Heart left ventricle (tissue), 13 donors: ENCODE measurements at regions not wholly inside any gene's neighbourhood (a gene's known extent, or its start where the extent isn't known, plus 50 kb on each side); places are given as distances from the start of the nearest gene placed in this dataset.

ENCODE experiments used
- CTCF ChIP-seq, 12 donors: fragments of 200-600 bp; sonication (generic) in 4 of 12; IDR thresholded peaks; one replicate each; pipeline versions ENCODE4 v1.5.0 to v1.8.0; 2018 to 2022; ENCODE audit warnings: antibody characterized with exemption in 12 of 12, mild to moderate bottlenecking in 5 of 12
- POLR2A ChIP-seq, 2 donors: fragments of 450-650 bp; IDR thresholded peaks; one replicate each; pipeline ENCODE4 v1.6.1; 2017; ENCODE audit warnings: antibody characterized with exemption in 2 of 2, mild to moderate bottlenecking in 2 of 2, moderate library complexity in 2 of 2
- donor health status: ischemic (EF 13 %, LVEDD 7.1; RV severe dilation, severe dysfunction).
- donor health status: DM: no; HTN: yes; CAD: no.
- donor health status: DM: no; HTN: no; CAD: no.
- donor health status: ischemic (EF 25% LVEDD 6.9; RV normal size, moderate dysfunction).
- donor health status: ischemic (EF 25% LVEDD 5.7; RV mildly dilated, moderate dysfunction).
- donor health status: ischemic (EF 35%, LVEDD 5.7; RV mildly dilated, moderate dysfunction).
- donor health status: nonischemic (EF 11% LVEDD 7.7; RV severe dilation, severe dysfunction).
- donor health status: DM: yes; HTN: yes; CAD: no.
- donor health status: PGD.
- donor health status: ischemic (EF 29% LVEDD 5.4; RV normal size, mild dysfunction).
- donor health status: nonischemic (EF 23%, LVEDD 6.1; RV moderate dilation, normal function).

DNA sequence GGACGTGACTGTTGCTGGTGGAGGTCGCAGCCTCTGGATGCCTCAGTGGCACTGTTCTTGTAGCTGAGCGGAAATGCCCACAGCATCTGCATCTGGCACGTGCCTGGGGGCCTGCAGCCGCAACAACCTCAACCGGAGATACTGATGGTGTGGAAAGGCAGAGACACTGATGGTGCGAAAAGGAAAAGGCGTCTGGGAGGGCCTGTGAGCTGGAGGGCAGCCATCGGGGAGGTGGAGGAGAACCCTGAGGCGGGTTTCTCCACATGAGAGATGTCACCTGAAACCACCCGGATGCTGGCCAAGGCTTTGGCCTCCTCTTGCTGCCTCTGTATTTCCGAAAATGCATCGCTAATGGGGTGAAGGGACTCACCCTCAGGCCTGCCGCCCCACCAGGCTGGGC is 284.8 kb upstream of the WSB1 start:
- TF ChIP-seq CTCF (IDR thresholded peaks at IDR 0.05) = no peak
- no peak for TF ChIP-seq POLR2A (IDR thresholded peaks at IDR 0.05)
